ENCODE measurements at regions not wholly inside any gene's neighbourhood (a gene's known extent, or its start where the extent isn't known, plus 50 kb on each side); places are given as distances from the start of the nearest gene placed in this dataset.

GRCh38 chr11:122593473-122594420 is 61.8 kb upstream of the UBASH3B start:
- TF ChIP-seq RAD21 (IDR thresholded peaks at IDR 0.05), result no peak
- no peak for TF ChIP-seq FOXA1 (IDR thresholded peaks at IDR 0.05)
- TF ChIP-seq EGR1 (IDR thresholded peaks at IDR 0.05; ENCODE audit: low read depth in 2 of 2), result no peak
- TF ChIP-seq NR2F2 (IDR thresholded peaks at IDR 0.05), result no peak
- no peak for TF ChIP-seq HNF4G (IDR thresholded peaks at IDR 0.05)
- no peak for TF ChIP-seq GABPA (IDR thresholded peaks at IDR 0.05 in 1 of 2, conservative IDR thresholded peaks at IDR 0.05 in 1 of 2)
- no peak for TF ChIP-seq SP1 (IDR thresholded peaks at IDR 0.05)
- TF ChIP-seq ATF3 (IDR thresholded peaks at IDR 0.05), result no peak
- no peak for TF ChIP-seq REST (IDR thresholded peaks at IDR 0.05)
- TF ChIP-seq MAX (IDR thresholded peaks at IDR 0.05), result no peak
- TF ChIP-seq HNF4A (conservative IDR thresholded peaks at IDR 0.05), result no peak
- TF ChIP-seq YY1 (IDR thresholded peaks at IDR 0.05), result no peak
- TF ChIP-seq TAF1 (conservative IDR thresholded peaks at IDR 0.05), result no peak
- TF ChIP-seq RXRA (IDR thresholded peaks at IDR 0.05), result no peak
- no peak for TF ChIP-seq ZBTB33 (IDR thresholded peaks at IDR 0.05)
- TF ChIP-seq JUND (IDR thresholded peaks at IDR 0.05), result no peak
- TF ChIP-seq CTCF (IDR thresholded peaks at IDR 0.05; ENCODE audit: low read depth, low read length, missing input control), result no peak
- 71% methylated on average over 4 of the region's 4 CpGs for WGBS

More at GRCh38 chr11:122593473-122594420, 61.8 kb upstream of the UBASH3B start:
- H3K4me3 ChIP-seq (ENCODE audit: low read depth in 1 of 3, low read length in 3 of 3), result no peak overlapping the region
- H3K9ac ChIP-seq (ENCODE audit: low read depth in 1 of 2, low read length in 2 of 2), result no peak overlapping the region
- H3K9me3 ChIP-seq (ENCODE audit: control insufficient read depth in 4 of 4, low read length in 3 of 4), result no peaks in the 10 kb centered on the region
- H3K27ac ChIP-seq (ENCODE audit: low read depth in 1 of 2, low read length in 2 of 2), result no peak overlapping the region
- H3K4me1 ChIP-seq (ENCODE audit: control insufficient read depth in 4 of 4, insufficient read depth in 4 of 4, low read length in 3 of 4), result no peaks in the 10 kb centered on the region
- no peak for DNase-seq (ENCODE audit: low spot score)
- H3K27me3 ChIP-seq (ENCODE audit: control insufficient read depth in 4 of 4, insufficient read depth in 4 of 4, low read length in 3 of 4), result peaks cover 0 to 2% (median 0%) of the 10 kb centered on the region in 4 donors
- H3K36me3 ChIP-seq (ENCODE audit: control insufficient read depth in 4 of 4, insufficient read depth in 3 of 4, low read depth in 1 of 4, low read length in 3 of 4), result no peaks in the 10 kb centered on the region
